HepG2 (cell line): ENCODE measurements at regions not wholly inside any gene's neighbourhood (a gene's known extent, or its start where the extent isn't known, plus 50 kb on each side); places are given as distances from the start of the nearest gene placed in this dataset.

Experiments used
- ATAC-seq: fragments of 200-7000 bp; cut with Tn5 transposase; 3 replicates; pipeline ENCODE4 v1.9.1; 2020; ENCODE audit warnings: mild to moderate bottlenecking, moderate library complexity
- BruUV-seq: library from RNA; stranded (reverse); fragments of 400-500 nt; replicated peaks from 2 replicates; lab custom pipeline; 2021; lab: Mats Ljungman, UMichigan
- CTCF ChIA-PET: fragments of 300-600 bp; formaldehyde crosslinking; extraction: SDS; loops from one replicate; lab custom pipeline; 2021; ENCODE audit warnings: low total read pairs, inconsistent platforms, low intra/inter-chr PET ratio; lab: Yijun Ruan, JAX
- POLR2A ChIA-PET: fragments of 350-600 bp; sonication (Branson Sonifier 250); formaldehyde crosslinking; loops from one replicate; lab custom pipeline; 2020; ENCODE audit warnings: antibody characterized with exemption, inconsistent platforms; lab: Yijun Ruan, JAX
- DNase-seq: peaks from one replicate; pipeline ENCODE4 v3.0.0-alpha.2; 2015; ENCODE audit warnings: low spot score
- FAIRE-seq: peaks from 3 replicates; lab custom pipeline; 2011; peaks lifted over from hg19 to GRCh38; lab: Jason Lieb, UNC
- H2AFZ ChIP-seq: one replicate; pipeline ENCODE4 v1.6.1; 2011; ENCODE audit warnings: low read length, inconsistent platforms
- H3K27ac ChIP-seq: fragments of 300-600 bp; 3 replicates; pipeline ENCODE4 v1.8.0; 2011; ENCODE audit warnings: mixed run types, mild to moderate bottlenecking, mixed read lengths, low read length, inconsistent platforms; ENCODE audit not compliant: insufficient read depth; ENCODE audit errors: extremely low read length
- H3K27me3 ChIP-seq, 2 experiments: fragments of 200-600 bp in 1 of 2; 2 replicates in 1 of 2; 3 replicates in 1 of 2; pipeline versions ENCODE4 v1.6.0 to v1.8.0; 2011; ENCODE audit warnings: low read length in 2 of 2, mild to moderate bottlenecking in 2 of 2, moderate library complexity in 2 of 2, inconsistent platforms in 1 of 2; ENCODE audit not compliant: insufficient read depth in 2 of 2, control insufficient read depth in 1 of 2
- H3K36me3 ChIP-seq, 2 experiments: fragments of 200-600 bp in 1 of 2; replicated peaks in 1 of 2; 2 replicates in 1 of 2; 3 replicates in 1 of 2; pipeline versions ENCODE4 v1.5.1 to v1.8.0; 2011; ENCODE audit warnings: low read length in 2 of 2, inconsistent platforms in 1 of 2; ENCODE audit not compliant: insufficient read depth in 2 of 2, control insufficient read depth in 1 of 2
- H3K4me1 ChIP-seq: 2 replicates; pipeline ENCODE4 v1.5.1; 2012; ENCODE audit warnings: low read length, inconsistent platforms; ENCODE audit not compliant: insufficient read depth
- H3K4me2 ChIP-seq: 2 replicates; pipeline ENCODE4 v1.6.0; 2011; ENCODE audit warnings: low read depth, low read length, inconsistent platforms
- H3K4me3 ChIP-seq, 3 experiments: fragments of 200-600 bp in 1 of 3; sonication (generic), shearing (Covaris generic) in 1 of 3; replicated peaks in 1 of 3; 2 replicates each; pipeline ENCODE4 v1.5.1; 2011 to 2016; ENCODE audit warnings: low read length in 3 of 3, inconsistent platforms in 2 of 3, low read depth in 2 of 3, mild to moderate bottlenecking in 2 of 3, control low read depth in 1 of 3, mixed read lengths in 1 of 3; ENCODE audit not compliant: insufficient read depth in 1 of 3
- H3K79me2 ChIP-seq: one replicate; pipeline ENCODE4 v1.6.1; 2011; ENCODE audit warnings: low read length, inconsistent platforms; ENCODE audit not compliant: insufficient read depth
- H3K9ac ChIP-seq: 2 replicates; pipeline ENCODE4 v1.6.0; 2011; ENCODE audit warnings: mild to moderate bottlenecking, low read depth, low read length, inconsistent platforms; ENCODE audit not compliant: insufficient read depth
- H3K9me3 ChIP-seq: 2 replicates; pipeline ENCODE4 v1.5.1; 2012; ENCODE audit warnings: mild to moderate bottlenecking, low read length
- H4K20me1 ChIP-seq: 2 replicates; pipeline ENCODE4 v1.6.0; 2011; ENCODE audit warnings: inconsistent platforms, mild to moderate bottlenecking, low read length, moderate library complexity; ENCODE audit not compliant: insufficient read depth
- BHLHE40 ChIP-seq: IDR thresholded peaks from 2 replicates; pipeline ENCODE4 v1.6.1; 2011; ENCODE audit warnings: low read length, improper control_type of control experiment
- HNRNPLL ChIP-seq: fragments of 200-400 bp; formaldehyde crosslinking; IDR thresholded peaks from 2 replicates; pipeline ENCODE4 v1.6.1; 2017; ENCODE audit warnings: mild to moderate bottlenecking, low read depth, low read length; ENCODE audit not compliant: poor library complexity, severe bottlenecking
- HOXD1 ChIP-seq: sonication (generic); formaldehyde crosslinking; IDR thresholded peaks from 2 replicates; pipeline ENCODE4 v1.5.0; 2020; ENCODE audit warnings: missing genetic modification reagents
- KDM6A ChIP-seq: IDR thresholded peaks from 2 replicates; pipeline ENCODE4 v1.6.1; 2016; ENCODE audit warnings: low read depth
- MAZ ChIP-seq, 2 experiments: sonication (generic) in 1 of 2; formaldehyde crosslinking in 1 of 2; IDR thresholded peaks; 2 replicates each; pipeline versions ENCODE4 v1.5.0 to v1.6.1; 2012 to 2020; ENCODE audit warnings: low read depth in 2 of 2, mild to moderate bottlenecking in 2 of 2, borderline replicate concordance in 1 of 2, improper control_type of control experiment in 1 of 2, low read length in 1 of 2, missing genetic modification reagents in 1 of 2, moderate library complexity in 1 of 2
- MBD4 ChIP-seq: IDR thresholded peaks from 2 replicates; pipeline ENCODE4 v1.6.1; 2012; ENCODE audit warnings: low read length, inconsistent platforms, borderline replicate concordance
- SATB2 ChIP-seq: sonication (generic); formaldehyde crosslinking; IDR thresholded peaks from 2 replicates; pipeline ENCODE4 v1.5.0; 2020; ENCODE audit warnings: missing genetic modification reagents
- SP5 ChIP-seq: IDR thresholded peaks from 2 replicates; pipeline ENCODE4 v1.6.1; 2016; ENCODE audit warnings: low read depth, borderline replicate concordance
- WIZ ChIP-seq: sonication (generic); formaldehyde crosslinking; IDR thresholded peaks from 2 replicates; pipeline ENCODE4 v1.5.1; 2020; ENCODE audit warnings: mild to moderate bottlenecking, missing genetic modification reagents
- ZBTB20 ChIP-seq: sonication (generic); formaldehyde crosslinking; IDR thresholded peaks from 2 replicates; pipeline ENCODE4 v1.8.1; 2023; ENCODE audit warnings: missing genetic modification reagents, low read depth, mild to moderate bottlenecking, borderline replicate concordance
- ZBTB38 ChIP-seq: sonication (generic); formaldehyde crosslinking; IDR thresholded peaks from 2 replicates; pipeline ENCODE4 v1.5.1; 2020; ENCODE audit warnings: mild to moderate bottlenecking, missing genetic modification reagents
- ZEB1 ChIP-seq: IDR thresholded peaks from 2 replicates; pipeline ENCODE4 v1.6.1; 2012; ENCODE audit warnings: mild to moderate bottlenecking, low read depth, inconsistent platforms; ENCODE audit not compliant: insufficient replicate concordance
- ZNF570 ChIP-seq: sonication (generic); formaldehyde crosslinking; IDR thresholded peaks from 2 replicates; pipeline ENCODE4 v1.4.0; 2020; ENCODE audit warnings: mild to moderate bottlenecking, missing genetic modification reagents, borderline replicate concordance
- ZNF660 ChIP-seq: sonication (generic); formaldehyde crosslinking; IDR thresholded peaks from 2 replicates; pipeline ENCODE4 v1.5.1; 2020; ENCODE audit warnings: mild to moderate bottlenecking, low read depth, missing genetic modification reagents, borderline replicate concordance
- ZNF747 ChIP-seq: sonication (generic); formaldehyde crosslinking; IDR thresholded peaks from 2 replicates; pipeline ENCODE4 v1.8.1; 2023; ENCODE audit warnings: missing genetic modification reagents, mild to moderate bottlenecking, borderline replicate concordance
- ZSCAN31 ChIP-seq: sonication (generic); formaldehyde crosslinking; IDR thresholded peaks from 2 replicates; pipeline ENCODE4 v1.5.0; 2020; ENCODE audit warnings: low read depth, mild to moderate bottlenecking, missing genetic modification reagents
- WGBS: methylation state at CpG from one replicate; pipeline ENCODE4 v1.1.6; 2017; ENCODE audit warnings: low lambda C conversion rate; 5-methylcytosine and 5-hydroxymethylcytosine counted together
- in situ Hi-C: cut with HindIII; loops from 2 replicates; pipeline ENCODE4 v1.10.0; 2017; ENCODE audit warnings: low pct_unique_long_range_greater_than_20kb; ENCODE audit not compliant: extremely low pct_ligation_motif_present
- intact Hi-C: fragments of 100-400 bp; cut with micrococcal nuclease; formaldehyde crosslinking; loops from one replicate; pipeline ENCODE4 v1.10.0; 2022; ENCODE audit not compliant: unreplicated experiment
- TF ChIP-seq, protein P1 (sequence below): IDR thresholded peaks from 2 replicates; pipeline ENCODE4 v1.6.1; 2016; ENCODE audit warnings: mild to moderate bottlenecking, missing biosample characterization, missing genetic modification reagents
- TF ChIP-seq, protein P2 (sequence below): sonication (generic); formaldehyde crosslinking; IDR thresholded peaks from 2 replicates; pipeline ENCODE4 v1.5.1; 2020; ENCODE audit warnings: mild to moderate bottlenecking, moderate library complexity, missing genetic modification reagents

DNA sequence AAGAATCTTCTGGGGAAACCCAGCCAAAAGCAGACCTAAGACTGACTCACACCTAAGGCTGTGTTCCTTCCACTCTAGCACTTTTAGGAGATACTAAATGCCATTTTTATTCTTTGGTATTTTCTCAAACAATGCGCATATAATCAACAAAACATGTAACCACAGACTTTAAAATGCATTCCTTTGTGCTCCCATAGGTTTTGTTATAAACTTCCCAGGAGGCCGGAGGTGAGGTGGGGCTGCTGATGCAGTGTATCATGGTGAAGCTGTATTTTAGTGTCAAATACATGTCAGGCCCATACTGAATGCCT is 155.2 kb downstream of the BTBD3 start (continued):
- TF ChIP-seq ZNF570 (CRISPR knock-in tag) (no peak), SATB2 (CRISPR knock-in tag) (no peak), MAZ (IDR thresholded peaks at IDR 0.05; ENCODE audit: borderline replicate concordance, low read depth, low read length) (no peak), MAZ (CRISPR knock-in tag; IDR thresholded peaks at IDR 0.05; ENCODE audit: low read depth) (no peak), HNRNPLL (no peak), ZEB1 (no peak), HOXD1 (CRISPR knock-in tag) (no peak), BHLHE40 (no peak), KDM6A (CRISPR knock-in tag) (no peak)
- TF ChIP-seq, protein P1, sequence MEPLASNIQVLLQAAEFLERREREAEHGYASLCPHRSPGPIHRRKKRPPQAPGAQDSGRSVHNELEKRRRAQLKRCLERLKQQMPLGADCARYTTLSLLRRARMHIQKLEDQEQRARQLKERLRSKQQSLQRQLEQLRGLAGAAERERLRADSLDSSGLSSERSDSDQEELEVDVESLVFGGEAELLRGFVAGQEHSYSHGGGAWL (CRISPR knock-in tag) = no peak
- TF ChIP-seq, protein P2, sequence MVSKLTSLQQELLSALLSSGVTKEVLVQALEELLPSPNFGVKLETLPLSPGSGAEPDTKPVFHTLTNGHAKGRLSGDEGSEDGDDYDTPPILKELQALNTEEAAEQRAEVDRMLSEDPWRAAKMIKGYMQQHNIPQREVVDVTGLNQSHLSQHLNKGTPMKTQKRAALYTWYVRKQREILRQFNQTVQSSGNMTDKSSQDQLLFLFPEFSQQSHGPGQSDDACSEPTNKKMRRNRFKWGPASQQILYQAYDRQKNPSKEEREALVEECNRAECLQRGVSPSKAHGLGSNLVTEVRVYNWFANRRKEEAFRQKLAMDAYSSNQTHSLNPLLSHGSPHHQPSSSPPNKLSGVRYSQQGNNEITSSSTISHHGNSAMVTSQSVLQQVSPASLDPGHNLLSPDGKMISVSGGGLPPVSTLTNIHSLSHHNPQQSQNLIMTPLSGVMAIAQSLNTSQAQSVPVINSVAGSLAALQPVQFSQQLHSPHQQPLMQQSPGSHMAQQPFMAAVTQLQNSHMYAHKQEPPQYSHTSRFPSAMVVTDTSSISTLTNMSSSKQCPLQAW (CRISPR knock-in tag) = no peak
- TF ChIP-seq, all 625 proteins: peak for 0

DNA sequence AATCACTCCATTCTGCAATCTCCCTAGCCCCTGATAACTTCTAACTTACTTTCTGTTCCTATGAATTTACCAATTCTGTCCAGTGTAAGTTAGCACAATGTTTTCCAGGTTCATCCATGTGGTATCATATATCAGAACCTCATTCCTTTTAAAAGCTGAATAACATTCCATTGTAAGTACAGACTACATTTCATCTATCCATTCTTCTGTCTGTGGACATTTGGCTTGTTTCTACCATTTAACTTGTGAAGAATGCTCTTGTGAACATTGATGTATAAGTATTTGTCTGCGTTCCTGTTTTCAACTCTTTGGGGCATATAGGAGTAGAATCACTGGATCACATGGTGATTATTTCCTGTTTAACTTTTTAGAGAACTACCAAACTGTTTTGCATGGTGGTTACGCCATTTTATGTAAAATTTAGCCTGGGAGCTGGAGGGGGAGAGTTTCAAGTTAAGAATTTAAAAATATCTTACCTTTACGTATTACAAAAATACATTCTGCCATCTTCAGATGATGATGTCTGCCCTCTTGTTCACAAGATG is 156.5 kb downstream of the BTBD3 start:
- TF ChIP-seq ZNF660 (CRISPR knock-in tag) (no peak), ZSCAN31 (CRISPR knock-in tag) (no peak), SP5 (no peak), ZBTB38 (CRISPR knock-in tag) (no peak), WIZ (CRISPR knock-in tag) (no peak), ZBTB20 (CRISPR knock-in tag) (no peak), MBD4 (no peak), ZNF747 (no peak)
- TF ChIP-seq, protein P2 (CRISPR knock-in tag) = no peak
- TF ChIP-seq, all 625 proteins: peak for 0
- WGBS = 19% methylated on average over 3 of the region's 3 CpGs
- H2AFZ ChIP-seq = no peak overlapping the region
- H4K20me1 ChIP-seq = no peaks in the 10 kb centered on the region
- DNase-seq (no peak), FAIRE-seq (no peak), ATAC-seq (no peak)
- H3K79me2 ChIP-seq = no peaks in the 10 kb centered on the region
- no peak overlapping the region for H3K27ac ChIP-seq
- H3K36me3 ChIP-seq = no peaks in the 10 kb centered on the region
- intact Hi-C loops (no loop called here), in situ Hi-C loops (no loop called here)
- H3K9ac ChIP-seq = no peak overlapping the region
- no peak overlapping the region for H3K4me2 ChIP-seq
- ChIA-PET CTCF (no interaction called here), POLR2A (no interaction called here)
- H3K9me3 ChIP-seq = no peaks in the 10 kb centered on the region
- H3K27me3 ChIP-seq = no peaks in the 10 kb centered on the region; a peak in 1 of 5 replicates
- no TSS peak for BruUV-seq
- H3K4me3 ChIP-seq = no peak overlapping the region
- no peaks in the 10 kb centered on the region for H3K4me1 ChIP-seq
